ENCODE measurements at regions not wholly inside any gene's neighbourhood (a gene's known extent, or its start where the extent isn't known, plus 50 kb on each side); places are given as distances from the start of the nearest gene placed in this dataset.

- TF ChIP-seq EZH2phosphoT487 (IDR thresholded peaks at IDR 0.05; ENCODE audit: low read depth) (no peak), CTCF (IDR thresholded peaks at IDR 0.05; ENCODE audit: low read depth, low read length) (no peak)
- Histone ChIP-seq H3K79me2 (ENCODE audit: low read length) (no peaks in the 10 kb centered on the region), H3K4me2 (ENCODE audit: low read length) (no peak overlapping the region), H3K27ac (ENCODE audit: low read length) (no peak overlapping the region), H3K9ac (ENCODE audit: low read length) (no peak overlapping the region), H3K27me3 (ENCODE audit: low read depth, low read length) (peaks cover 38% of the 10 kb centered on the region), H4K20me1 (ENCODE audit: insufficient read depth, low read length) (no peaks in the 10 kb centered on the region), H2AFZ (ENCODE audit: low read depth, low read length) (no peak overlapping the region), H3K36me3 (replicated peaks; ENCODE audit: low read depth, low read length) (no peaks in the 10 kb centered on the region), H3K9me3 (ENCODE audit: insufficient read depth, low read length) (no peaks in the 10 kb centered on the region), H3K4me1 (ENCODE audit: low read length) (peaks cover 3% of the 10 kb centered on the region; the same call in 1 of the 2 replicates), H3K4me3 (ENCODE audit: low read length) (no peak overlapping the region)
Observed at GRCh38 chrX:20461002-20461401, 194.3 kb upstream of the RPS6KA3 start.

GRCh38 chrX:20459410-20460350, 193.0 kb upstream of the RPS6KA3 start:
- H3K4me3 ChIP-seq (ENCODE audit: low read length) = no peak overlapping the region
- no peak overlapping the region for H3K27ac ChIP-seq (ENCODE audit: low read length)
- peaks cover 31% of the 10 kb centered on the region for H3K27me3 ChIP-seq (ENCODE audit: low read depth, low read length)
- no peaks in the 10 kb centered on the region for H3K36me3 ChIP-seq (replicated peaks; ENCODE audit: low read depth, low read length)
- peaks cover 3% of the 10 kb centered on the region; the same call in 1 of the 2 replicates for H3K4me1 ChIP-seq (ENCODE audit: low read length)
- H3K9me3 ChIP-seq (ENCODE audit: insufficient read depth, low read length) = no peaks in the 10 kb centered on the region
- no peaks in the 10 kb centered on the region for H3K79me2 ChIP-seq (ENCODE audit: low read length)
- H4K20me1 ChIP-seq (ENCODE audit: insufficient read depth, low read length) = no peaks in the 10 kb centered on the region
- H2AFZ ChIP-seq (ENCODE audit: low read depth, low read length) = no peak overlapping the region
- no peak for TF ChIP-seq EZH2phosphoT487 (IDR thresholded peaks at IDR 0.05; ENCODE audit: low read depth)
- no peak for TF ChIP-seq CTCF (IDR thresholded peaks at IDR 0.05; ENCODE audit: low read depth, low read length)
- H3K9ac ChIP-seq (ENCODE audit: low read length) = no peak overlapping the region
- no peak overlapping the region for H3K4me2 ChIP-seq (ENCODE audit: low read length)

- Histone ChIP-seq H3K9ac (ENCODE audit: low read length) (no peak overlapping the region), H3K4me3 (ENCODE audit: low read length) (no peak overlapping the region), H3K27ac (ENCODE audit: low read length) (no peak overlapping the region), H3K4me2 (ENCODE audit: low read length) (no peak overlapping the region), H3K9me3 (ENCODE audit: insufficient read depth, low read length) (no peaks in the 10 kb centered on the region), H3K36me3 (replicated peaks; ENCODE audit: low read depth, low read length) (no peaks in the 10 kb centered on the region), H3K4me1 (ENCODE audit: low read length) (peaks cover 2% of the 10 kb centered on the region; the same call in 1 of the 2 replicates), H4K20me1 (ENCODE audit: insufficient read depth, low read length) (no peaks in the 10 kb centered on the region), H3K79me2 (ENCODE audit: low read length) (no peaks in the 10 kb centered on the region), H3K27me3 (ENCODE audit: low read depth, low read length) (peaks cover 30% of the 10 kb centered on the region), H2AFZ (ENCODE audit: low read depth, low read length) (no peak overlapping the region)
- TF ChIP-seq EZH2phosphoT487 (IDR thresholded peaks at IDR 0.05; ENCODE audit: low read depth) (no peak), CTCF (IDR thresholded peaks at IDR 0.05; ENCODE audit: low read depth, low read length) (no peak)
Observed at GRCh38 chrX:20456971-20457370, 190.3 kb upstream of the RPS6KA3 start.

- Histone ChIP-seq H2AFZ (ENCODE audit: low read depth, low read length) (no peak overlapping the region), H3K27me3 (ENCODE audit: low read depth, low read length) (peaks cover 40% of the 10 kb centered on the region), H3K4me1 (ENCODE audit: low read length) (peaks cover 2% of the 10 kb centered on the region; the same call in 1 of the 2 replicates), H3K79me2 (ENCODE audit: low read length) (no peaks in the 10 kb centered on the region), H4K20me1 (ENCODE audit: insufficient read depth, low read length) (no peaks in the 10 kb centered on the region), H3K4me3 (ENCODE audit: low read length) (no peak overlapping the region), H3K9me3 (ENCODE audit: insufficient read depth, low read length) (no peaks in the 10 kb centered on the region), H3K4me2 (ENCODE audit: low read length) (no peak overlapping the region), H3K27ac (ENCODE audit: low read length) (no peak overlapping the region), H3K36me3 (replicated peaks; ENCODE audit: low read depth, low read length) (no peaks in the 10 kb centered on the region), H3K9ac (ENCODE audit: low read length) (no peak overlapping the region)
- TF ChIP-seq CTCF (IDR thresholded peaks at IDR 0.05; ENCODE audit: low read depth, low read length) = no peak
- TF ChIP-seq EZH2phosphoT487 (IDR thresholded peaks at IDR 0.05; ENCODE audit: low read depth) = no peak
Observed at GRCh38 chrX:20455001-20455400, 188.3 kb upstream of the RPS6KA3 start.
